HPDE6-E6E7 (cell line): ENCODE measurements at regions not wholly inside any gene's neighbourhood (a gene's known extent, or its start where the extent isn't known, plus 50 kb on each side); places are given as distances from the start of the nearest gene placed in this dataset.
"Not testable (repeated sequence)": the region's sequence is repeated elsewhere in the genome, so short reads cannot be mapped to it uniquely, and the experiment has no call there.

Source experiments
- DNase-seq: peaks from one replicate; pipeline ENCODE4 v3.0.0; 2011; ENCODE audit warnings: missing footprints; ENCODE audit errors: extremely low spot score

GRCh38 chr1:102661481-102661880 lies 446.8 kb downstream of the COL11A1 start:
- no peak for DNase-seq

- DNase-seq = not testable (repeated sequence)
Observed at GRCh38 chr1:102659876-102660483, 448.3 kb downstream of the COL11A1 start.

- DNase-seq = no peak
Observed at GRCh38 chr1:102655034-102655433, 453.3 kb downstream of the COL11A1 start.

GRCh38 chr1:102640872-102641271 lies 467.4 kb downstream of the COL11A1 start:
- DNase-seq = no peak

- DNase-seq = no peak
Observed at GRCh38 chr1:102640312-102640711, 468.0 kb downstream of the COL11A1 start.

GRCh38 chr1:102631691-102632090 lies 476.6 kb downstream of the COL11A1 start:
- no peak for DNase-seq

GRCh38 chr1:102630041-102630440 lies 478.3 kb downstream of the COL11A1 start:
- no peak for DNase-seq

GRCh38 chr1:102628109-102628613 lies 480.2 kb downstream of the COL11A1 start:
- peak; percentile 20 for DNase-seq

- DNase-seq = no peak
Observed at GRCh38 chr1:102627145-102627544, 481.2 kb downstream of the COL11A1 start.

- no peak for DNase-seq
Observed at GRCh38 chr1:102615896-102616295, 492.4 kb downstream of the COL11A1 start.

GRCh38 chr1:102595106-102595505 lies 513.2 kb downstream of the COL11A1 start:
- no peak for DNase-seq

GRCh38 chr1:102593276-102593675 lies 515.0 kb downstream of the COL11A1 start:
- no peak for DNase-seq

GRCh38 chr1:102588536-102588935 lies 519.8 kb downstream of the COL11A1 start:
- DNase-seq = peak; percentile 3

GRCh38 chr1:102586022-102586421 lies 522.3 kb downstream of the COL11A1 start:
- DNase-seq = no peak

GRCh38 chr1:102580806-102581205 lies 527.5 kb downstream of the COL11A1 start:
- no peak for DNase-seq

GRCh38 chr1:102578804-102579203 lies 529.5 kb downstream of the COL11A1 start:
- DNase-seq = no peak

GRCh38 chr1:102572637-102573036 lies 535.7 kb downstream of the COL11A1 start:
- no peak for DNase-seq

- no peak for DNase-seq
Observed at GRCh38 chr1:102566182-102566581, 542.1 kb downstream of the COL11A1 start.

GRCh38 chr1:102562380-102562779 lies 545.9 kb downstream of the COL11A1 start:
- no peak for DNase-seq

GRCh38 chr1:102550729-102551384 lies 554.1 kb upstream of the OLFM3 start:
- DNase-seq = no peak

- DNase-seq = no peak
Observed at GRCh38 chr1:102546251-102546650, 549.5 kb upstream of the OLFM3 start.

- no peak for DNase-seq
Observed at GRCh38 chr1:102535829-102536505, 539.2 kb upstream of the OLFM3 start.

- no peak for DNase-seq
Observed at GRCh38 chr1:102531036-102531435, 534.3 kb upstream of the OLFM3 start.
